Esophagus muscularis mucosa (tissue), 4 donors: ENCODE measurements at regions not wholly inside any gene's neighbourhood (a gene's known extent, or its start where the extent isn't known, plus 50 kb on each side); places are given as distances from the start of the nearest gene placed in this dataset.

Experiments used
- CTCF ChIP-seq, 3 experiments: fragments of 200-600 bp in 2 of 3; fragments of 450-650 bp in 1 of 3; sonication (generic) in 2 of 3; IDR thresholded peaks; one replicate each; pipeline ENCODE4 v1.5.1; 2017 to 2019; ENCODE audit warnings: antibody characterized with exemption in 3 of 3, mild to moderate bottlenecking in 2 of 3, moderate library complexity in 1 of 3
- EP300 ChIP-seq: sonication (generic); formaldehyde crosslinking; IDR thresholded peaks from one replicate; pipeline ENCODE4 v1.6.1; 2017; ENCODE audit warnings: antibody characterized with exemption
- POLR2A ChIP-seq: fragments of 450-650 bp; IDR thresholded peaks from one replicate; pipeline ENCODE4 v1.6.1; 2017; ENCODE audit warnings: antibody characterized with exemption, moderate library complexity, mild to moderate bottlenecking, low read depth
- POLR2AphosphoS5 ChIP-seq, 2 donors: sonication (generic); formaldehyde crosslinking; IDR thresholded peaks; one replicate each; pipeline ENCODE4 v1.6.1; 2017; ENCODE audit warnings: antibody characterized with exemption in 2 of 2

- no peak for TF ChIP-seq CTCF (IDR thresholded peaks at IDR 0.05)
- TF ChIP-seq POLR2AphosphoS5 (IDR thresholded peaks at IDR 0.05): no peak
- TF ChIP-seq POLR2A: no peak
- no peak for TF ChIP-seq EP300
Observed at GRCh38 chr5:167616043-167616890, 675.2 kb upstream of the WWC1 start.
